Fibroblast of the aortic adventitia (primary cell): ENCODE measurements at regions not wholly inside any gene's neighbourhood (a gene's known extent, or its start where the extent isn't known, plus 50 kb on each side); places are given as distances from the start of the nearest gene placed in this dataset.

ENCODE experiments used
- DNase-seq: peaks from one replicate; pipeline ENCODE4 v3.0.0-alpha.2; 2010; ENCODE audit warnings: low read depth
- H3K4me3 ChIP-seq: 2 replicates; pipeline ENCODE4 v1.5.1; 2011; ENCODE audit warnings: low read depth, mild to moderate bottlenecking, control low read depth, low read length, moderate library complexity
- TF ChIP-seq, protein P1 (sequence below): IDR thresholded peaks from 2 replicates; pipeline ENCODE4 v1.5.1; 2011; ENCODE audit warnings: mild to moderate bottlenecking, low read length, control low read depth, inconsistent platforms; ENCODE audit not compliant: insufficient read depth

DNA sequence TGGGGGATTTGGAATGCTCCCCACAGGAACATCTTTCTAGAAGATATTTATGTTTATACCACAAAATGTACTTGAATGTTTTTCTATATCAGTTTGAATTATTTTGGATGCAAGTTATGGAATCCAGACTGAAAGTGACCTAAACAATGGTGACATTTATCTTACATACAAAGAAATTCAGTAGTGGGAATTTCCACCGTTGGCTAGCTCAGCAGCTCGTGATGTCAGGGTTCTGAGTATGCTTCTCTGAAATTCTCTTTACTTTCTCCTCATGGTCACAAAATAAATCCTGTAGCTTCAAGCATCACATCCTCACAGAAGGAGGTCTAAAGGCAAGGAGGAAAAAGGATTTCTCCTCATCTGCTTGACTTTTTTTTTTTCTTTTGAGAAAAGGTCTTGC lies 105.3 kb downstream of the AKAIN1 start:
- no peak overlapping the region for H3K4me3 ChIP-seq
- DNase-seq = no peak
- TF ChIP-seq, protein P1, sequence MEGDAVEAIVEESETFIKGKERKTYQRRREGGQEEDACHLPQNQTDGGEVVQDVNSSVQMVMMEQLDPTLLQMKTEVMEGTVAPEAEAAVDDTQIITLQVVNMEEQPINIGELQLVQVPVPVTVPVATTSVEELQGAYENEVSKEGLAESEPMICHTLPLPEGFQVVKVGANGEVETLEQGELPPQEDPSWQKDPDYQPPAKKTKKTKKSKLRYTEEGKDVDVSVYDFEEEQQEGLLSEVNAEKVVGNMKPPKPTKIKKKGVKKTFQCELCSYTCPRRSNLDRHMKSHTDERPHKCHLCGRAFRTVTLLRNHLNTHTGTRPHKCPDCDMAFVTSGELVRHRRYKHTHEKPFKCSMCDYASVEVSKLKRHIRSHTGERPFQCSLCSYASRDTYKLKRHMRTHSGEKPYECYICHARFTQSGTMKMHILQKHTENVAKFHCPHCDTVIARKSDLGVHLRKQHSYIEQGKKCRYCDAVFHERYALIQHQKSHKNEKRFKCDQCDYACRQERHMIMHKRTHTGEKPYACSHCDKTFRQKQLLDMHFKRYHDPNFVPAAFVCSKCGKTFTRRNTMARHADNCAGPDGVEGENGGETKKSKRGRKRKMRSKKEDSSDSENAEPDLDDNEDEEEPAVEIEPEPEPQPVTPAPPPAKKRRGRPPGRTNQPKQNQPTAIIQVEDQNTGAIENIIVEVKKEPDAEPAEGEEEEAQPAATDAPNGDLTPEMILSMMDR = no peak

DNA sequence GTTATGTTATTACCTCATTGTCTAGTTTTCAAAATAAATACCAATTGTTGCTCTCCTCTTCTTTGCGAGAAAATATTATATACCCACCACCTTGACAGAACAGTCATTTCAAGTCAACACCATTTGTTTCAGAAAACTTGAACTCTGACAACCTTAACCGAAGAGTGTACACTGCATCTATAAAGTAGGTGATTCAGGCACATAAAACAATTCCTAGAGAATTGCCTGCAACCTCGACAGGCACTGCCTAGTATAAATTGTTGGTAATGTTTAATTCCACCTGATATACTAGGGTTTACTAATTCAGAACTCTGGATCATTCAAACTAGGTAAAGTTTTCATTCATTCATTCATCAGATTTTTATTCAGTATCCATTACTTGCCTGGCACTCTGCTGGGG lies 121.8 kb downstream of the AKAIN1 start:
- no peak overlapping the region for H3K4me3 ChIP-seq
- TF ChIP-seq, protein P1 = no peak
- DNase-seq = no peak

DNA sequence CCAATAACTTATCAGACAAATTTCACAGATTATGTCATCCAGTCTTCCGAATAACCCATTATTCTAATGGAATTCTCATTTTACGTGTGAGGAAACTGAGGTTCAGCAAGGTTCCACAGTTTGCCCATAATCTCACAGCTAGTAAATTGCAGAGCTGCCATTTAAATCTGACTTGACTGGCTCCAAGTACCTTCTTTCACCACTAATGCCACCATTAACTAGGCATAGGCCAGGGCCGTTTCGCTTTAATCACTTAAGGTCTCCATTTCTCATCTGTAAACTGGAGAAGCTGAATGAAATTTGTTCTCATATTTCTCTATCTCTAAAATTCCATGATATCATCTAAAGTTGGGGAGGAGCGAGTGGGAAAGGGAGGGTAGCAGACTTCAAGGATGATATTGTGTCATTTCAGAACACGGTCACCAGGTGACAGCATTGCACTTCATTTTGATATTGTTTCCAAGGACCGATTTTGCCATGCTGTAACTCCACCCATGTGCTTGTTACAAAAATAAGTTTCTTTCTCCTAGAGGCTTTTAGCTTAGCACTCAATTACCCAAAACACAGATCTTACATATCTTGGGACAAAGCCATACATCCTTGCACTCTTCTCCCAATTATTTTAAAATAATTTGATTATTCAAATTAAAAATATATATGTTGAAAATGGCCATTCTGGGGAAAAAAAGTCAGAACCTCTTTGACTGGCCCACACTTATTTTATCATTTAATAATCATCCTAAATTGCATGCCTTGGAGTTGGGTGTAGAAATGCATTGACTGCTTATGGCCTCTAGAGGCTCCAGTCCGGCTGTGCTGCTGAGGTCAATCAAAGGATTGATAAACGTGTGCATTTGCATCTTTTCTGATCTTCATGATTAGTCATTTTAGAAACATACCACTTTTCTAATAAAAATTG lies 123.8 kb downstream of the AKAIN1 start:
- TF ChIP-seq, protein P1 = peak; percentile 29
- no peak overlapping the region for H3K4me3 ChIP-seq
- DNase-seq = peak; percentile 10

DNA sequence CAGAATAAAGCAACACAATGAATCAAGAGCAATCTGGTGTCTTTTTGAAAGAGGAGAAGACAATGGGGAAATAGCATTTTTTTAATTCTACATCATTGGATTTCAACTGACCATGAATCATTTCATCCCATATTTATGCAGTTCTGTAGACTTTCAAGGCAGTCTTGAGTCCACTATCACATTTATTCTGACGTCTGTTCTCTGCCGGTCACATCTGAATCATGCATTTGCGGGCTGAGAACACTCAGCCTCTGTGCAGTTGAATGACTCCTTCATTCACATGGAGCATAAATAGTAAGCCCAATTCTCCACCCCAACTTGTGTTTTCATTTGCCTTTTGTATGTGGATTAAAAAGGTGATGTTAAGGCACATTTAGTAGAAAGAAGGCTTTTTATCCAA lies 128.2 kb downstream of the AKAIN1 start:
- DNase-seq = peak; percentile 5

DNA sequence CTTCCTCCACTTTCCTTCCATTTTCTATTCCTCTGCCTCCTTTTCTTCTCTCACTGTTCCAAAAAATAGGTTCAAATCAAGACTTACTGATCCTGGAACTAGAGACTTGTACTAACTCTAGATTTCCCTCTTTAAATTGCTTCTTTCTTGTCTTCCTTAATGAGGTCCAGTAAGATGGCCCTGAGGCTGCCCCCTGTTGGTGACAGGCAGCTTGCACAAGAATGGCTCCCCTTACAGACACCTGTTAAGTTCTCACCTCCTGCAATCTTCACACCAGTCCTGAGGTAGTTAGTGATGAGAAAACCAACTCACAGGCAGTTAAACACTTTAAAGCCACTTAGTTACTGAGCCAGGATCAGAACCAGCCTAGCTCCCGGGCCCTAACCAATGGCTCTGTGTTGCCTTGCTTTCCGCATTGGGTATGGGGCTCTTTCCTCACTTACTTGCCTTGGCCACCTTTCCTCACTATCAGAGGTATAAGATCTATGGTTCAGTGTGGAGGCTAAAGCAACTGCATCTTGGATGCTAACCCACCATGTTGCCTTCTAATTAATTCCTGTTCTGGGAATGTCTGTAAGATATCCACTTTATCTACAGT lies 130.6 kb downstream of the AKAIN1 start:
- no peak for DNase-seq
- no peak overlapping the region for H3K4me3 ChIP-seq
- TF ChIP-seq, protein P1 = no peak

More for the DNA sequence above, 128.2 kb downstream of the AKAIN1 start:
- H3K4me3 ChIP-seq = no peak overlapping the region
- TF ChIP-seq, protein P1 = no peak

DNA sequence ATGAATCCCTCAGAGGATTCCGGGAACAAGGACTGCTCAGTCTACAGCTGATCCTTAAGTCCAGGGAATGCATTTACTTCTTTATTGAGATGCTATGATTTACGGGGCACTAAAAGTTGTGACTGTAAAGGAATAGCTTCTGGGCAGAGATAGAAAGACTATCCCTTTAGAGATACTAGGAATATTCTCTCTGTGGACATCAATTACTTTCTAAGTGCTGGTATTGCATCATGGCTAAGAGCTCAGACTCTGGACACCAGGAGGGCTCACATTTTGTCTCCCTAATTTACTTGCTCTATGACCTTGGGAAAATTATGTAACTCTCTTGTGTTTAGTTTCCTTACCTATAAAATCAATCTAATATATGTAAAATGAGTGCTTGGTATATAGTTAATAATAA lies 131.4 kb downstream of the AKAIN1 start:
- DNase-seq = no peak
- TF ChIP-seq, protein P1 = no peak
- H3K4me3 ChIP-seq = no peak overlapping the region
